ENCODE measurements at regions not wholly inside any gene's neighbourhood (a gene's known extent, or its start where the extent isn't known, plus 50 kb on each side); places are given as distances from the start of the nearest gene placed in this dataset.

GRCh38 chr6:167738386-167738785, 88.3 kb upstream of the AFDN start:
- TF ChIP-seq, protein P1, sequence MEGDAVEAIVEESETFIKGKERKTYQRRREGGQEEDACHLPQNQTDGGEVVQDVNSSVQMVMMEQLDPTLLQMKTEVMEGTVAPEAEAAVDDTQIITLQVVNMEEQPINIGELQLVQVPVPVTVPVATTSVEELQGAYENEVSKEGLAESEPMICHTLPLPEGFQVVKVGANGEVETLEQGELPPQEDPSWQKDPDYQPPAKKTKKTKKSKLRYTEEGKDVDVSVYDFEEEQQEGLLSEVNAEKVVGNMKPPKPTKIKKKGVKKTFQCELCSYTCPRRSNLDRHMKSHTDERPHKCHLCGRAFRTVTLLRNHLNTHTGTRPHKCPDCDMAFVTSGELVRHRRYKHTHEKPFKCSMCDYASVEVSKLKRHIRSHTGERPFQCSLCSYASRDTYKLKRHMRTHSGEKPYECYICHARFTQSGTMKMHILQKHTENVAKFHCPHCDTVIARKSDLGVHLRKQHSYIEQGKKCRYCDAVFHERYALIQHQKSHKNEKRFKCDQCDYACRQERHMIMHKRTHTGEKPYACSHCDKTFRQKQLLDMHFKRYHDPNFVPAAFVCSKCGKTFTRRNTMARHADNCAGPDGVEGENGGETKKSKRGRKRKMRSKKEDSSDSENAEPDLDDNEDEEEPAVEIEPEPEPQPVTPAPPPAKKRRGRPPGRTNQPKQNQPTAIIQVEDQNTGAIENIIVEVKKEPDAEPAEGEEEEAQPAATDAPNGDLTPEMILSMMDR (IDR thresholded peaks at IDR 0.05), result no peak
- TF ChIP-seq POLR2A (IDR thresholded peaks at IDR 0.05), result no peak
